HG02938 (cell line): ENCODE measurements at regions not wholly inside any gene's neighbourhood (a gene's known extent, or its start where the extent isn't known, plus 50 kb on each side); places are given as distances from the start of the nearest gene placed in this dataset.

Source experiments
- ATAC-seq: cut with Tn5 transposase; IDR thresholded peaks from one replicate; pipeline ENCODE4 v1.9.1; 2021; ENCODE audit warnings: mild to moderate bottlenecking, moderate library complexity; ENCODE audit not compliant: unreplicated experiment

DNA sequence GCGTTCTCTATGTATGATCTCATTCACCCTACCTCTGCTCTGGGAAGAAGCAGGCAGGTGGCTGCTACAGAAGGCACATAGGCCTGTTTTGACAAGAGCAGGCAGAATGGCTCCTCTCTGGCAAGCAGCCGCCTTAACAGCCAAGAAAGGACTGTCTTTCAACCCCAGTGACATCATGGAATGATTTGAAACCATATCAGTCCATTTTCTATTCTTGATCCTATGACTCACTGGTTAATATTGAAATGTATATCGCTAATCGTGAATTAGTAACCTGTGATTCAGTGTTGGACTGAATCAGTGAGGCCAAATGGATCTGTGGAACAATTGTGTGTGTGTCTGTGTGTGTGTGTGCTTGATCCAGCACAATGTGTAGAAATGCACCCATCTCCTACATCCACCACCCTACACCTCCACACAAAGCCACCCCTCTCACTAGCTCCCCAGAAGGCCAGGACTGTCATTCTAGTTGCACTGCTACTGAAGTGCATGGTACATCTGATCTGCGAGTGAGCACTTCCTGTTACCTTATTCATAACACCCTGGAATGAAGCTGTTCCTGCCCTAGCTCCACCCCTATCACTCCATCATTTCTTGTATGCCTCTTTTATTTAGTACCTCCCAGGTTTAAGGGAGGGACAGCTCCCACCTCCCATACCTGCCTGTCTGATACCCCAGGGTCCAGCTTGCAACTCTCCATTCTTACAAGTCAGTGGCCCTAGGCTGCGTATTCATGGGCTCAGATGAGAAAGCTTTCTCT is 460.0 kb downstream of the FOXO1 start:
- peak; percentile 62 for ATAC-seq

DNA sequence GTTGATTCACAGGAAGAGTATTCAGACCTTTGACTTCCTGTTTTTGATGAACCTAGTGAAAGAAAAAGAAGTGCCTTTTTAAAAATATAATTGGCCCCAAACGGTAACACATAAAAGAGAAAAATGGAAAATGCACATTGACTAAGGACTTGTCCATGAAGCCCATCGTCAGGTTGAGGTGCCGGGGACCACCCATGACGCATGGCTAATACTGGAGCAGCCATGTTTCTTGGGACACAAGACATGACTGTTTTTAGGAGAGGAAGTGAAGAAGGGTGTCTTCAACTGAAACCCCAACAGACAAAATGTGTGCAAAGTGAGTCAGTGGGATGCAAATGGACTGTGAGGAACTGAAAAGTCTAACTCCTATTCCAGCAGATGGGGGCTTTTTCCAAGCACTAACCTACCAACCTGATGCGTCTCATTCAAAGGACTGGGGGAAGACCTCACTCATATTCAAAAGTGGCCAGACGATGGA is 459.4 kb downstream of the FOXO1 start:
- peak; percentile 38 for ATAC-seq

DNA sequence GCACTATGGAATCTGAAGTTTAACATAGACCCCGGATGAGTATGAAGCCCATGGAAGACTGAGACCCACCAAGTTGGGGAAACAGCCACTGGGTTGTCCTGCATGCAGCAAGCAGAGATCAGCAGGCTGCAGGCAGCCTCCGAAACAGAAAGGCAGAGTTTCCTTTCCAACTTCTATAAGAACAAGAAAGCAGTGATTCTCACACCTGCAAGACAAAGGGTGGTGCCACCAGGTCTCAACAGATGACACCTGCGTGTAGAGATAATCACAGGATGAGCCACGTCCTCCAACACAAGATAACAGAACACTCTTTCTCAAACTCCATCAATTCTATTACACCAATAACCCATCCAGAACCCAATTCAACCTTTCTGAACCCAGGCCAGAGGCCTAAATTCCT is 457.9 kb downstream of the FOXO1 start:
- no peak for ATAC-seq

DNA sequence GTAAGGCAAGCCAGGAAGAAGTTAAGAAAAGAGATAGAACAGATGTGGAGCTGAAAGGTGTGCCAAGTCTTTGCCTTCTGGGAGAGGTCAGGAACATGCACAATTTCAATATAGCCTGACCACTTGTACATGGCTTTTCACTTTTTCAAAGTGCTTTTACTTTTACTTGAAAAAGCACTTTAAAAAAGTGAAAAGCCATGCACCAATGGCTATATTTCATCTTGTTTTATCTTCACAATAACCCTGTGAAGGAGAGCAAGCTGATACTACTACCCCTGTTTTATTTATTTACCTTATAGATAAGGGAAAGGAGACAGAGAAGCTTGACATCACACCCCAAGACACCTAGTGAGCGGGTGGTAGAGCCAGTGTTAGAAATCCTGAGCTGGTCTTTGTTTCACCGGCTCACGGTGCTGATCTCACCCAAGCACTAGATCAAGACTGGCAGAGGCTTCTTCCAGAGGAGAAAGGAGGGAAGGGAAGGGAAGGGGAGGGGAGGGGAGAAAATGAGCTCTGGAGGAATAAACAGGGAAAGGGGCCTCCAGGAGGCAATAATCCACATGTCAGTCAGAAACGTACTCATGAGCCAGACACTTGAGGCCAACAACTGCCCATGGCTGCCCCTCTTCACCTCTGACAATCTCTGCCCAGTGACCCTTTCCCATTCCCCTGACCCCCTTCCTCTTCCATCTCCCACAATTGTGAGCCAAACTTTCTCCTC is 455.4 kb downstream of the FOXO1 start:
- no peak for ATAC-seq

DNA sequence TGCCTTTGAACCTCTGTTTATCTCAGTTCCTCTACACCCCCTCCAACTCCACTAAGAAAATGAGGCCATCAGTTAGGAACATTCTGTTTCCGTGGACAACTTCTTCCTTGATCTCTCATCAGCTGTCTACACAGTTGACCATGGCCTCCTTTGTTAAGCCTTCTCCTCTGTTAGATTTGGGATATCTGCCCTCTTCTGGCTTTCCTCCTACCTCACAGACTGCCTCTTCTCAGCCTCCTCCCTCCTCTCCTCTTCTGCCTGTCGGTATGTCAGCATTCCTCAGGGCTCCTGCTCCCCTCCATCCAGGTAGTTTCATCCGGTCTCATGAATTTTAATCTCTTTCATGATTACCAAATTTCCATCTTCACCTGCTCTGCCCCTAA is 454.9 kb downstream of the FOXO1 start:
- no peak for ATAC-seq

DNA sequence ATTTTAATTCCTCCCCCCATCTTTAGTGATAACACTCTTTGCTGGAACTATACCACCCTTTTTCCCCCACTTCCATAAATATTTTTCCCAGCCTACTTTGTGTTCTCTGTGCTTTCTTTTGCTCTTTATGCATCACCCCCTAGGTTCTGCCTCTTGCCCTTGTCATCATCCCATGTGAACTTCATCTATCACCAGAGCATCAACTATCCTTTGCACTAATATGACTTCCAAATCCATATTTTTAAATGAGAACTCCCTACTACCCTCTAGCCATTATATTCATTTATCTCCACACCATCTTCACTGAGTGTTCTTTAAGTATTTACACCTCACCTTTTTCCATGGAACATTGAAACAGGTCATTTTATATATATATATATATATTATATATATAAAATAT is 452.7 kb downstream of the FOXO1 start:
- no peak for ATAC-seq

DNA sequence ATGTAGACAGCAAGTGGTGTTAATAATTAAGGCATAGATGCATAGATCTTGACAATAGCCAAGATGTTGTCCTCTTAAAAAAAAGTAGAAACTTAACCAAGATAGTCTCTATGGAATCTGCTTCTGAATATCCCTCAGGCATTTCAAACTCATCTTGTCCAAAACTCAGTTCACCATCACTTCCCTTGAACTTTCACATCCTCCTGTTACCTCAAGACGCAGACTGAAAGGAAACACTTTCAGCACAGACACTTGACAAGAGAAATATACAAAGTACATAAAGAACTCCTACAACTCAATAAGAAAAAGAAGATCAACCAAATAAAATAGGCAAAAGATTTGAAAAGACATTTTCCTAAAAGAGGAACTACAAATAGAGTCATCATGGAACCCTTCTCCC is 451.1 kb downstream of the FOXO1 start:
- no peak for ATAC-seq

DNA sequence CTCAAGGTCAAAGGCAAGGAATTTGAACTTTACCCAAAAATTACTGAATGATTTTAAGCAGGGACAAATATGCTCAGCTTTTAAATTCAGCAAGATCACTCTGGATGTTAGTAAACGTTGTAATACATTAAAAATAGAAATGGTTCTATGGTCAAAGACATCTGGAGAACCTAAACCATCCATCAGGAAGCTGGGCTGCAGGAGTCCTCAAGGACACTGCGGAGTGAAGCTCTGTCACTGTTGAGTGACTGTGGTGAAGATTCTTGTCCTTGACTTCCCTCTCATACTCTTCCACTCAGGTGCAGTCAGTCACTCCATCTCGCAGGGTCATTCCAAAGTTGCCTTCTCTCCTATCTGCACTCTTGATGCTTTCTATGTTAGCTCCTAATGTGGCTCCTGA is 450.7 kb downstream of the FOXO1 start:
- ATAC-seq, result no peak

DNA sequence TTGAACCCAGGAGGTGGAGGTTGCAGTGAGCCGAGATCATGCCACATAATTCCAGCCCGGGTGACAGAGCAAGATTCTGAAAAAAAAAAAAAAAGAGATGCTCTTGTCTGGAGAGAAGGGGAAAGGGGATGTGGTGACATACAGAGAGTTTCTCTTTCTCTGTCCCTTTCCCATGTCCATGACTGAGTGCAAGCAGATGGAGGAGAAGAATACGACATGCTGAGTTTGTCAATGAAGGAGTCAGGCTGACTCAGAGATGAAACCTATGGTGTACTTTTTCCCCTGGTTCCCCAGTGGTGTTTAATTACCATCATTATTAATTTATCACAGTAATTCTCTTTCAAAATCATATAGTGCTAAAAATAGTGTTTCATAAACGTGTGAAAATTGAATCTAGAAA is 448.8 kb downstream of the FOXO1 start:
- ATAC-seq, result no peak

DNA sequence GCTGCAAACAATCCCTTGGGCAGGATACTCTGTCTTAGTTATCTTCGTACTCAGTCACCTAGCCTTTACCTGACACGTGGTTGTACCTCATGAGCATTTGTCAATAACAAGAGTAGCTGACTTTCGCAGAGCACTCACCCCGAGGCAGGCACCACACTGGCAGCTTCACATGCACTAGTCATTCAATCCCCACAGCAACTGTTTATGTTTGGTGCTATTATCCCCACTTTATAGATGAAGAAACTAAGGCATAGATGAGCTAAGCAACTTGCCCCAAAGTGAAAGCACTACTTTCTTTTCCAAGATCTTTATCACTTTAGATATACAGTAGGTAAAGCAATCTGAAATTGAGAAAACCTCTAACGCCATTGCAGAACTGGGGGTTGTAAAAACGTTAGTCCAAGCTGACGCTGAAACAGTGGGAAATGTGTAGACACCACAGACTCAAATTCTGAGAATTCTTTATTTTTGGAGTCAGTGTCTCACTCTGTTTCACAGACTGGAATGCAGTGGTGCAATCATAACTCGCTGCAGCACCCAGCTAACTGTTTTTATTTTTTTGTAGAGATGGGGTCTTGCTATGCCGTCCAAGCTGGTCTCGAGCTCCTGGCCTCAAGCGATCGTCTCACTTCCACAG is 446.0 kb downstream of the FOXO1 start:
- no peak for ATAC-seq

DNA sequence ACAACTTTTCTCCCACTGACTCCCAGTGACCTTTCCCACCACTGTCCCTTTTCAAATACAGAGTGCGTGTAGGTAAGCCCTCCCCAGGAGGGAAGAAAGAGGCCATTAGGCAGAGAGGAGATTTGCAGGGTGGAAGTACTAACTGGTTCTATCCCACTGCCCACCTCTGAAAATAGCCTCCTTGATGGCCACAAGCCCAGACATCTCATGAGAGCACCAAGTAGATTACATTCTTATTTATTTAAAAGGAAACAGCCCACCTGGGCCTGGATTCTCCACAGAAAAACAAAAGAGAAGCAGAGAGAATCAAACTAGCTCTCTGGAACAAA is 445.3 kb downstream of the FOXO1 start:
- no peak for ATAC-seq

DNA sequence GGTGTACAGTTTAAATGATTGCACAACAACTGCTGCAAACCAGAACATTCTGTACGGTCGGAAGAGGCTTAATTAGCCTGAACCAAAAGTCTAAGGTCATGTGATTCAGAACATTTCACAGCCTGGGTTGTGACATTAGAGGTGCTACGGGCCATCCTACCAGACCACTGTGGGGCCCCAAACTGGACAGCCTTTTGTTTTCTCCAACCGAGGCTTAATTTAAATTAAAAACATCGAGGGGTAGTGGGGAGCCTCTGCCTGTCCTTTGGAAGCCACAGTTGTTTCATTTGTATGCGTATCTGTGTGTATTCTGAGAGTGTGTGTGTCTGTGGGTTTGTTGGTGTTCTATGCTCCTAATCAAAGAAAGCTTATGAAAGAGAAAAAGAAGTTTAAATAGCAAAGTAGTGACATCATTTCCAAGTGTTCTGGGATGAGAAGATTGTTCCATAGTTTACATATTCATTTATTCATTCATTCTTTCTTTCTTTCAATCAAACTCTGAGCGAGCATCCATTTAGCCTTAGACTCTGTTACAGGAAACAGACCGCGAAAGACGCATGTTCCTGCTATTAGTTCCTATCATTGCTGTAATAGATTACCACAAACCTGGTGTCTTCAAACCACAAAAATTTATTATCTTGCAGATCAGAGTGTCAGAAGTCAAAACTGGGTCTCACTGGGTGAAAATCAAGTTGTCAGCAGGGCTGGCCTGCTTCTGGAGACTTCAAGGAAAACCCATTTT is 444.8 kb downstream of the FOXO1 start:
- no peak for ATAC-seq

DNA sequence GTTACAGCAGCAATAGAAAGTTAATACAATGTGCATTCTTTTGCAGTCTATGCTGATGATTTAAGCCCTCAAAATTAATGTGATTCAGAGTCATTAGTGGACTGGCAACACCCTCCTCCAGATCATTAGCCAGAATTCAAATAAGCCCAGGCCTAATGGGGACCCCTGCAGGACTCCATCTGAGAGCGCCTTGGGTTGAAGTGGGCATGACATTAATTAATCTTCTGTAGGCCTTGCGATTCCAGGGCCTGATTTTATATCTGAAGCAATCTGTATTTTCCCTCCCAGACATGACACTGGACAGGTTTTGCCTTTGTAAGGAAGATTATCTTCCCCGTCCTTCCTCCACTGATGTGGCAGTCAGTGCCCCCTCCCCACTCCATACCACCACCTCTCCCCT is 442.9 kb downstream of the FOXO1 start:
- no peak for ATAC-seq

DNA sequence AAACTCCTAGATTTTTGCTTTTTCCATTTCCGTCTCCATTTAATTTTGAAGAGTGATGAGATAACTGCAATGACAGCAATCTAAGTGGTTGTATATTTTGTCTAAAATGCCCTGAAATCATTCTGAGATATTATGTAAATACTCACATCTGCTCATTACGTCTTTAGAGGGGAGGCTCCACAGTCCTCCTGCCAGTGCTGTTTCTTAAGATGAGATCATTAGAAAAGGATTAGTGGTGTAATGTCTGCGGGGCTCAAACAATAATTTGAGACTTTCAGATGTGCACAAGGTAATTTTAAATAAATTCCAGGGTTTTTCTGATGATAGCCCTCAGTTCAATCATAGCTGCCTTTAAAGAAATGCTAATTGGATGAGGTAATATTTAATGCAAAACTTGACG is 437.9 kb downstream of the FOXO1 start:
- no peak for ATAC-seq

DNA sequence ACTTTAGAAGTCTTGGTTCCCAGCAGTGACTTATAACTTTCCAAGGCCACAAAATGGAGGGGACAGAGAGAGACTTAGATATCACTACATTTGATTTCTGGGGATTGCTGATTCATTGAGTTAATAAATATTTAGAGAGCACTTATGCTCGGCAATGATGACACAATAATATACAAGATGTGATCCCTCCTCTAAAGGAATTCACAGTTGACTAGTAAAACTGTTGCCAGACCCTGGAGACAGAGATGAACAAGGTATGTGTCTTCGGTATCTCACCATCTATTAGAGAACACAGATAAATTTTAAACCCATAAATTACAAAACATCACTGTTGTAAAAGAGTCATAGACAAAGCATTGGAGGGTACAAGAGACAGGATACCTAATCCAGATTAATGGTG is 437.5 kb downstream of the FOXO1 start:
- ATAC-seq, result no peak

DNA sequence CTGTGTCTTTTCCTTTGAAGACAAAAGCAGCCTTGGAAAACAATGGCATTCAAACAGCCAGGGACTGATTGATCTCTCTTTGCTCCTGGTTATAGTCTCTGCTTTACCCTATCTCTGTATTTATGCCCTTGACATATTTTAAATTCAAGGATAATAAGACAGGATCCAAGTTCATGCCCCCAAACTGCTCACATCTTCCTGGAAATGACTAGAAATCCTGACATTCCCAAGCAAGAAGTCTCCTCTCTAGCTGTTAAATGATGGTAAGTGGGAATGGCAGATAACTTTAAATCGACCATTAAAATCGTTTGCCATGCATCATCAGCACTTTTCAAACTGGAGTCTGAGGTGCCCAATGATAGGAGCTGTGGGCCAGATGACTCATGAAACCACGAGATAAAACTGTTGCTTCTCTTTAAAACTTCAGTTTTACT is 435.6 kb downstream of the FOXO1 start:
- ATAC-seq, result no peak

DNA sequence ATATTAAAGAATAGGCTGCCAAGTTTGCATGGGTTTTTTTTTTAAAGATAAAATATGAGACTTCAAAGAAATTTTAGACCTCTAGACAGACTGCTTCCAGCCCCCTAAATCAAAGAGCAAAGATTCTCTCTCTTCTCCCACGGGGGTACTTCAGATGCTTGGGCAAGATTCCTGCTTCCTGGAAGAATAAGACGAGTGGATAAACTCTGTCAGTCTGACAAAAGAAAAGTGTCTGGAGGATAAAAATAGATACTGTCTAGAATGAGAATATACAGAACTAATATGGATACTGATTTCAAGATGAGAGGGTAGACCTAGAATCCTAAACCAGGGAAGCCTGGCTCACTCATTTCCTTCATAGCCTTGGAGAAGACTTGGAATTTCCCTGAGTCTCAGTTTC is 435.1 kb downstream of the FOXO1 start:
- ATAC-seq, result no peak

DNA sequence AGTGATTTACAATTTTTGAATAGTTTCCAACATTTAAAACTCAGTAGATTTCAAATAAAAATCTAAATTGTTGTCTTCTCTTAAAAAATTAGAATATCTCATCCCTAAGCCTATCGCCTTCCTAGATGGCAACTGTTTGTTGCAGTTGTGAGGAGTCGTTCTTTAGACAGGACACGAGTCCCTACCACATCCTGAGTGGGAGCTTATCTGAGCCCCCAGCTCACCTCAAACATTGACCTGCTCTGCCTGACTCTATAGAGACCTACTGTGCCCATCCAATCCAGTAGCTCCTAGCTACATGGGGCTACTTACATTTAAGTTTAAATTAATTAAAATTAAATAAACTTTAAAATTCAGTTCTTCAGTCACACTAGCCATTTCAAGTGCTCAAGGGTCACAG is 434.7 kb downstream of the FOXO1 start:
- ATAC-seq, result no peak

DNA sequence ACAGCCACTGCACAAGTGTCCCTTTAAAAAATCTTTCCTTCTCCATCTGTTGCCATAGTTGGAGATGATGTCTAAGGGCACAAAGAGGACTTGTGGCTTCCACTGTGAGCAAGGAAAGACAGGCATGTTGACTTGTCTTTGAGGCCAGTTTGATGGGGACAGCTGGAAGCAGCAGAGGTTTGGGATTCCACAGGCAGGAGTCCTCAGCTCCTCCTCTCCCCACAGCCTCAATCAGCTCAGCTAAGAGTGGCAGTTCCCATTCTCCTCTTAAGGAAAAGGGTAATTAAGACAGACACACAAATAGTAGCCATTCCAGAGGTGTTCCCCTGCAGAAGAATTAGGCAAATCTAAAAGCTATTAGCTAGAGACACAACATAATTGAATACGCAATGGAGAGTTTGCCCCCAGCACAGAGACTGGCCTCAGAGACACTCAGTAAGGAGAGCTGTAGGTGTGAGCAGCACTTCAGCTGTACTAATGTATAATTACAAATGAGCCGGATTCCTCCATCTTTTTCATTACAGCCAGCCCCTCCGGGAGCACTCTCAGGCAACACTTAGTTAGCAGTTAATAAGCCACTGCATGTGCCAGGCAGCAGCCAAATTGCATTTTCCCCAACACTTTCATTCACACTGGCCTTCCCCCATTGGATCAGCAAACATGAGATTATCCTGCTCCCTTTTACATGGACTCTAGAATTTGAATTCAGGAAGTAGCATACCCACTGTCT is 434.0 kb downstream of the FOXO1 start:
- ATAC-seq, result no peak

DNA sequence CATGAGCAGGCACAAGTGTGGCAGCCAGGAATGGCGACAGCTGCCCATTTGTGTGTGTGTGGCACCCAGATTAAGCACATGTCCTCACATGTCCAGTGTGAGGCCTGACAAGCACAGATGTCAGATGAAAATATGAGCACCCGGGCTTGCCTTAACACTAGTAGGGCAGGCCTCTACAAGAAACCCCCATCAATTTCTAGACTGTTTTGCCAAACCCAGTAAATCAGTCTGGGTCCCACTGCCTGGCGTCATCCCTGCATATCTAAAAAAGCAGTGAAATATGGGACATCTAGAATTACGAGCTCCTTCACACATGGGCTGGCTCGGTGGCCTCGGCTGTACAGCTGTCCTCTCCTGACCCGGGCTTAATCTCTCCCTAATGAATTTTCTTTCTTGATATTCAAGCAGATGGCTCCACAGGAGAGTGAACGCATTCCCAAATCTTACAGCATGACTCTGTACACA is 432.7 kb downstream of the FOXO1 start:
- no peak for ATAC-seq
